ENCODE measurements at regions not wholly inside any gene's neighbourhood (a gene's known extent, or its start where the extent isn't known, plus 50 kb on each side); places are given as distances from the start of the nearest gene placed in this dataset.

DNA sequence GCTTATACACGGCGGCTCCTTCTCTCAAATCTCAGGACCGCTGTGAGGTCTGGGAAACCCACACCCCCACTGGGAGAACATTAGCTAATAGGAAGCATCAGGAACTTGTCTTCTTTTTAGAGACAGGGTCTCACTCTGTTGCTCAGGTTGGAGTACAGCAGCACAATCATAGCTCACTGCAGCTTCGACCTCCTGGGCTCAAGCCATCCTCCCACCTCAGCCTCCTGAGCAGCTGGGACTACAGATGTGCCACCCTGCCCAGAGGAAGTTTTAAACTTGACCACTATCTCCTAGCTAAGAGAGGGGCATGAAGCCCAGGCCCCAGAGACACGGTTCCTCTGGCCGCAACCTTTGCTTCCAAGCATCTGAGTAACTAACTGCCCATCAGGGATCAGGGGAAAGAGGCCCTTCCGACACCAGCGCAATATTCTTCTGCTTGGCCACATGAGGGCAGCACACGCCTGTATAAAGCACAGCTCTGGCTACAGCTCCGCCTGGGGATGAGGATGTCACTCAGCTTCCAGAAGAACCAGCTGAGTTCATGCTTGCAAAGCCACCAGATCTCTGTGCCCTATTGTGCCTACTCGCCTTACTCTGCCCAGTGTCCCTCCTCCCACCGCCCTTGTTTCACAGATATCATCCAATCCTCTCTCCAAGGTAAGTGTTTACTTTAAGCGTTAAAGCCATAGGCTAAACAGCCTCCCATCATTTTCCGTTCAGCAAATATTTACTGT, 57.6 kb upstream of the SLC6A11 start:
- no peak for TF ChIP-seq TAF1 (IDR thresholded peaks at IDR 0.05; ENCODE audit: borderline replicate concordance, low read depth, low read length)
- TF ChIP-seq POLR2A (IDR thresholded peaks at IDR 0.05; ENCODE audit: low read depth, low read length), result no peak
- no peak for TF ChIP-seq POLR2AphosphoS5 (IDR thresholded peaks at IDR 0.05; ENCODE audit: low read depth, low read length)

Measured in GM12892 (cell line).